Neuron (in vitro differentiated cells): ENCODE measurements at regions not wholly inside any gene's neighbourhood (a gene's known extent, or its start where the extent isn't known, plus 50 kb on each side); places are given as distances from the start of the nearest gene placed in this dataset.
"Not testable (repeated sequence)": the region's sequence is repeated elsewhere in the genome, so short reads cannot be mapped to it uniquely, and the experiment has no call there.

ENCODE experiments used
- H2AFZ ChIP-seq: one replicate; pipeline ENCODE4 v1.6.1; 2013; ENCODE audit warnings: low read depth, mild to moderate bottlenecking, inconsistent platforms, low read length, moderate library complexity
- H3K27me3 ChIP-seq: one replicate; pipeline ENCODE4 v1.6.1; 2013; ENCODE audit warnings: low read length; ENCODE audit not compliant: insufficient read depth
- H3K36me3 ChIP-seq: one replicate; pipeline ENCODE4 v1.6.1; 2013; ENCODE audit warnings: low read length; ENCODE audit not compliant: insufficient read depth
- H3K4me1 ChIP-seq: one replicate; pipeline ENCODE4 v1.6.1; 2013; ENCODE audit warnings: low read length; ENCODE audit not compliant: insufficient read depth
- H3K4me3 ChIP-seq: 2 replicates; pipeline ENCODE4 v1.5.1; 2013; ENCODE audit warnings: mild to moderate bottlenecking, low read length, moderate library complexity
- H3K9me3 ChIP-seq: one replicate; pipeline ENCODE4 v1.6.1; 2013; ENCODE audit warnings: low read length

- Histone ChIP-seq H3K9me3 (no peaks in the 10 kb centered on the region), H3K36me3 (no peaks in the 10 kb centered on the region), H2AFZ (no peak overlapping the region), H3K4me1 (peaks cover 10% of the 10 kb centered on the region), H3K4me3 (no peak overlapping the region), H3K27me3 (no peaks in the 10 kb centered on the region)
Observed at GRCh38 chr1:87426463-87427249, 98.0 kb downstream of the LMO4 start.

- H3K27me3 ChIP-seq: no peaks in the 10 kb centered on the region
- H2AFZ ChIP-seq: peak overlapping the region; percentile 62
- H3K4me3 ChIP-seq: no peak overlapping the region
- peaks cover 10% of the 10 kb centered on the region for H3K4me1 ChIP-seq
- H3K9me3 ChIP-seq: no peaks in the 10 kb centered on the region
- no peaks in the 10 kb centered on the region for H3K36me3 ChIP-seq
Observed at GRCh38 chr1:87428367-87428766, 99.7 kb downstream of the LMO4 start.

DNA sequence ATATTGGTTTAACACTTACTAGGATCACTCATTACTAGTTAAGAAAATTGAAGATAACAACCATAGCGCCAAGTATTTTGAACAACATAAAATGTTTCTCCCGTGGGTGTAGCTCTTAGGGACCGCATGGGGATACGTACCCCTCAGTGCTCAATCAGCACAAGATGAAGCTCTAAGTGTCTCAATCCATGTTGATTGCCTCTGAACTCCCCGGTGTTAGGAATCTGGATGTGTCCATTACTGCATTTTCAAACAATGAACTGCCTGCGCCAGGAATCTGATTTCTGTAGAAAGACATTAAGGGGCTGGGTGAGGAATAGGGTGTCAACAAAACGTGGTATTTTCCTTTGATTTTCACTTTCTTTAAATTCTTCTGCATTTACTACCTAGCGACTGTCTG is 100.2 kb downstream of the LMO4 start:
- Histone ChIP-seq H3K27me3 (no peaks in the 10 kb centered on the region), H3K36me3 (no peaks in the 10 kb centered on the region), H3K9me3 (no peaks in the 10 kb centered on the region), H3K4me1 (peaks cover 10% of the 10 kb centered on the region), H3K4me3 (no peak overlapping the region), H2AFZ (no peak overlapping the region)

GRCh38 chr1:87432685-87433084 is 104.0 kb downstream of the LMO4 start:
- Histone ChIP-seq H3K36me3 (no peaks in the 10 kb centered on the region), H3K9me3 (no peaks in the 10 kb centered on the region), H3K4me3 (no peak overlapping the region)

GRCh38 chr1:87433101-87433500 is 104.4 kb downstream of the LMO4 start:
- not testable (repeated sequence) for H2AFZ ChIP-seq, H3K9me3 ChIP-seq, H3K27me3 ChIP-seq, H3K36me3 ChIP-seq, H3K4me3 ChIP-seq, H3K4me1 ChIP-seq

More at GRCh38 chr1:87432685-87433084, 104.0 kb downstream of the LMO4 start:
- Histone ChIP-seq H3K27me3 (no peaks in the 10 kb centered on the region), H2AFZ (no peak overlapping the region), H3K4me1 (peaks cover 10% of the 10 kb centered on the region)

- H3K4me1 ChIP-seq: no peaks in the 10 kb centered on the region
- H2AFZ ChIP-seq: no peak overlapping the region
- no peaks in the 10 kb centered on the region for H3K9me3 ChIP-seq
- no peak overlapping the region for H3K4me3 ChIP-seq
- no peaks in the 10 kb centered on the region for H3K27me3 ChIP-seq
- H3K36me3 ChIP-seq: no peaks in the 10 kb centered on the region
Observed at GRCh38 chr1:87435484-87435883, 106.8 kb downstream of the LMO4 start.

DNA sequence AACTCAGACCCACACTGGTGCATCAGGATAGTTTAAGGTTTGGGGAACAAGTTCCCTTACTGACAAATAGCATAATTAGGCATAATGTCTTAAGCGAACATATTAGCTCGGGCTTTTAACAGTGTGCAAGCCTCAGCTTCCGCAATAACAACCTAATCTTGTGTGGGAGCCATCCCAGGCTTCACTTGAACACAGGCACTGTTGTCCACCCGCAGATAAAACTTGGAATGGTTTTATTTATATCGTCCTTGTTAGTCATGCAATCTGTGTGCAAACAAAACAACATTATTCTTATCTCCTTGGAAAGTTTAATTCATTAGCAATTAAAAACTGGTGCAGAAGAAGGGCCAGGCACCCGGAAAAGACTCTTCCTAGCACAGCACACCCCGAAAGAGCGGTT is 107.4 kb downstream of the LMO4 start:
- not testable (repeated sequence) for H3K9me3 ChIP-seq, H3K4me1 ChIP-seq, H3K27me3 ChIP-seq

GRCh38 chr1:87436534-87436933 is 107.9 kb downstream of the LMO4 start:
- H3K4me1 ChIP-seq: no peaks in the 10 kb centered on the region
- H3K4me3 ChIP-seq: no peak overlapping the region
- H3K9me3 ChIP-seq: no peaks in the 10 kb centered on the region
- no peaks in the 10 kb centered on the region for H3K27me3 ChIP-seq
- H2AFZ ChIP-seq: no peak overlapping the region
- H3K36me3 ChIP-seq: no peaks in the 10 kb centered on the region

More for the DNA sequence above, 107.4 kb downstream of the LMO4 start:
- not testable (repeated sequence) for H3K4me3 ChIP-seq, H2AFZ ChIP-seq, H3K36me3 ChIP-seq

GRCh38 chr1:87437663-87438295 is 109.1 kb downstream of the LMO4 start:
- H3K9me3 ChIP-seq: no peaks in the 10 kb centered on the region
- H3K36me3 ChIP-seq: no peaks in the 10 kb centered on the region
- H2AFZ ChIP-seq: no peak overlapping the region
- H3K4me1 ChIP-seq: no peaks in the 10 kb centered on the region
- H3K27me3 ChIP-seq: no peaks in the 10 kb centered on the region
- H3K4me3 ChIP-seq: no peak overlapping the region

- no peak overlapping the region for H2AFZ ChIP-seq
- H3K4me3 ChIP-seq: no peak overlapping the region
- H3K27me3 ChIP-seq: no peaks in the 10 kb centered on the region
- no peaks in the 10 kb centered on the region for H3K4me1 ChIP-seq
- H3K9me3 ChIP-seq: no peaks in the 10 kb centered on the region
- H3K36me3 ChIP-seq: no peaks in the 10 kb centered on the region
Observed at GRCh38 chr1:87439821-87440220, 111.1 kb downstream of the LMO4 start.

- H2AFZ ChIP-seq: no peak overlapping the region
- H3K4me1 ChIP-seq: no peaks in the 10 kb centered on the region
- H3K27me3 ChIP-seq: no peaks in the 10 kb centered on the region
- H3K9me3 ChIP-seq: no peaks in the 10 kb centered on the region
- H3K36me3 ChIP-seq: no peaks in the 10 kb centered on the region
- H3K4me3 ChIP-seq: no peak overlapping the region
Observed at GRCh38 chr1:87449348-87449963, 120.8 kb downstream of the LMO4 start.

- H3K27me3 ChIP-seq: no peaks in the 10 kb centered on the region
- H3K4me1 ChIP-seq: no peaks in the 10 kb centered on the region
- H2AFZ ChIP-seq: no peak overlapping the region
- H3K36me3 ChIP-seq: no peaks in the 10 kb centered on the region
- H3K9me3 ChIP-seq: no peaks in the 10 kb centered on the region
- H3K4me3 ChIP-seq: no peak overlapping the region
Observed at GRCh38 chr1:87450136-87450535, 121.5 kb downstream of the LMO4 start.

GRCh38 chr1:87450615-87451209 is 122.0 kb downstream of the LMO4 start:
- H3K4me1 ChIP-seq: no peaks in the 10 kb centered on the region
- no peaks in the 10 kb centered on the region for H3K36me3 ChIP-seq
- H2AFZ ChIP-seq: no peak overlapping the region
- no peak overlapping the region for H3K4me3 ChIP-seq
- no peaks in the 10 kb centered on the region for H3K9me3 ChIP-seq
- no peaks in the 10 kb centered on the region for H3K27me3 ChIP-seq
